ENCODE measurements at regions not wholly inside any gene's neighbourhood (a gene's known extent, or its start where the extent isn't known, plus 50 kb on each side); places are given as distances from the start of the nearest gene placed in this dataset.
"Not testable (repeated sequence)": the region's sequence is repeated elsewhere in the genome, so short reads cannot be mapped to it uniquely, and the experiment has no call there.

GRCh38 chr4:34486461-34487363 is 1757.6 kb downstream of the ARAP2 start:
- no peak overlapping the region for H3K27ac Mint-ChIP-seq
- CTCF ChIA-PET (ENCODE audit: partially characterized antibody): no interaction called here
- no peak for DNase-seq
- no peaks in the 10 kb centered on the region for H3K27me3 Mint-ChIP-seq
- no peak overlapping the region for H3K27ac ChIP-seq (ENCODE audit: low read depth, low read length)
- H3K9me3 ChIP-seq (ENCODE audit: control insufficient read depth in 1 of 2, low read length in 2 of 2): no peaks in the 10 kb centered on the region
- H3K4me1 Mint-ChIP-seq: no peaks in the 10 kb centered on the region
- intact Hi-C loops (cut with micrococcal nuclease): no loop called here
- H3K36me3 ChIP-seq (ENCODE audit: insufficient read depth, low read length): no peaks in the 10 kb centered on the region
- POLR2A ChIA-PET (ENCODE audit: partially characterized antibody): no interaction called here
- peaks cover 0 to 16% (median 4%) of the 10 kb centered on the region in 8 donors for H3K9me3 Mint-ChIP-seq
- no peak overlapping the region for H3K4me3 Mint-ChIP-seq
- no peaks in the 10 kb centered on the region for H3K4me1 ChIP-seq (ENCODE audit: insufficient read depth, low read length)
- H3K36me3 Mint-ChIP-seq: no peaks in the 10 kb centered on the region
- no peak overlapping the region for H3K4me3 ChIP-seq (ENCODE audit: low read length in 2 of 2)
- H3K27me3 ChIP-seq (ENCODE audit: insufficient read depth, low read length): no peaks in the 10 kb centered on the region

GRCh38 chr4:34492414-34492813 is 1751.9 kb downstream of the ARAP2 start:
- Mint-ChIP-seq H3K4me3 (no peak overlapping the region), H3K27ac (no peak overlapping the region), H3K9me3 (peaks cover 3 to 22% (median 8%) of the 10 kb centered on the region in 8 donors), H3K4me1 (no peaks in the 10 kb centered on the region), H3K27me3 (no peaks in the 10 kb centered on the region), H3K36me3 (no peaks in the 10 kb centered on the region)
- H3K27ac ChIP-seq (ENCODE audit: low read depth, low read length): no peak overlapping the region
- POLR2A ChIA-PET (ENCODE audit: partially characterized antibody): no interaction called here
- H3K4me1 ChIP-seq (ENCODE audit: insufficient read depth, low read length): no peaks in the 10 kb centered on the region
- no peaks in the 10 kb centered on the region for H3K36me3 ChIP-seq (ENCODE audit: insufficient read depth, low read length)
- no peak overlapping the region for H3K4me3 ChIP-seq (ENCODE audit: low read length in 2 of 2)
- H3K27me3 ChIP-seq (ENCODE audit: insufficient read depth, low read length): no peaks in the 10 kb centered on the region
- H3K9me3 ChIP-seq (ENCODE audit: control insufficient read depth in 1 of 2, low read length in 2 of 2): no peaks in the 10 kb centered on the region
- intact Hi-C loops (cut with micrococcal nuclease): no loop called here
- CTCF ChIA-PET (ENCODE audit: partially characterized antibody): no interaction called here
- no peak for DNase-seq

DNA sequence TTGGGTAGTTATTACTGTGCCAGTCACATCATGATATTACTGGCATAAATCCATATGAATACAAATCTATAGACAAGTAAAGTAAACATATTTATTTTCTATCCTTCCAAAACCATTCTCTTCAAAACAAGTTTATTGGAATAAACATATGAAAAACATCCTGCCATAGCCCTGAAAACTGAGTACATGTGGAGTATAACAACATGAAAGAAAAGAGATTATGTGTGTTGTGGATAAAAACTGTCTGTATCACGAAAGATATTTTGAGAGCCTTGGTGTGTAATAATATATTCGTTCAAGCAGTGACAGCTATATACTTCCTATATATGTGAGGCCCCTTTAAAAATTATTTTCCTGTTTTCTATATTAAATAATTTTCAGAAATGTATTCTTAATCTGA is 1742.2 kb downstream of the ARAP2 start:
- DNase-seq: no peak
- ChIA-PET CTCF (ENCODE audit: partially characterized antibody) (no interaction called here), POLR2A (ENCODE audit: partially characterized antibody) (no interaction called here)
- Histone ChIP-seq H3K4me3 (ENCODE audit: low read length in 2 of 2) (no peak overlapping the region), H3K27me3 (ENCODE audit: insufficient read depth, low read length) (no peaks in the 10 kb centered on the region), H3K36me3 (ENCODE audit: insufficient read depth, low read length) (no peaks in the 10 kb centered on the region), H3K27ac (ENCODE audit: low read depth, low read length) (no peak overlapping the region), H3K4me1 (ENCODE audit: insufficient read depth, low read length) (no peaks in the 10 kb centered on the region), H3K9me3 (ENCODE audit: control insufficient read depth in 1 of 2, low read length in 2 of 2) (no peaks in the 10 kb centered on the region)
- peaks cover 0 to 13% (median 4%) of the 10 kb centered on the region in 8 donors for H3K9me3 Mint-ChIP-seq
- no peak overlapping the region for H3K4me3 Mint-ChIP-seq
- H3K27ac Mint-ChIP-seq: no peak overlapping the region
- intact Hi-C loops (cut with micrococcal nuclease): no loop called here
- H3K36me3 Mint-ChIP-seq: no peaks in the 10 kb centered on the region
- no peaks in the 10 kb centered on the region for H3K4me1 Mint-ChIP-seq
- no peaks in the 10 kb centered on the region for H3K27me3 Mint-ChIP-seq

DNA sequence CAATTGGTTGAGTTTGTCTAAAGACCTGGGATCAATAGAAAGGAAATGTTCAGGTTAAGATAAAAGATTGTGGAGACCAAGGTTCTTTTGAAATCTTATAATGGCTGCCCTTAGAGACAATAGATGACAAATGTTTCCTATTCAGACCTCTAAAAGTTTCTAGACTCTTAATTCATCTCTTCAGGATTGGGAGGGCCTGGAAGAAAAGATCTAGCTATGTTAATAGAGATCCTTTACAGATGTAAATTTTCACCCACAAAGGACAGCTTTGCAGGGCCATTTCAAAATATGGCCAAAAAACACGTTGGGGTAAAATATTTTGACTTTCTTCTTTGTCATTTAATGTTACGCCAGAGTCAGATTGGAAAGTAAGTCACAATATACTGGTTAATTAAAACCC is 1739.6 kb downstream of the ARAP2 start:
- H3K36me3 Mint-ChIP-seq; intact Hi-C loops (cut with micrococcal nuclease); H3K4me3 Mint-ChIP-seq; H3K27ac Mint-ChIP-seq; H3K27ac ChIP-seq (ENCODE audit: low read depth, low read length); H3K27me3 Mint-ChIP-seq; H3K9me3 ChIP-seq (ENCODE audit: control insufficient read depth in 1 of 2, low read length in 2 of 2); POLR2A ChIA-PET (ENCODE audit: partially characterized antibody); H3K36me3 ChIP-seq (ENCODE audit: insufficient read depth, low read length); CTCF ChIA-PET (ENCODE audit: partially characterized antibody); H3K4me1 ChIP-seq (ENCODE audit: insufficient read depth, low read length); H3K4me3 ChIP-seq (ENCODE audit: low read length in 2 of 2); H3K27me3 ChIP-seq (ENCODE audit: insufficient read depth, low read length); H3K4me1 Mint-ChIP-seq; DNase-seq: not testable (repeated sequence)
- peaks cover 0 to 13% (median 5%) of the 10 kb centered on the region in 8 donors for H3K9me3 Mint-ChIP-seq

- H3K4me3 ChIP-seq (ENCODE audit: low read length in 2 of 2); DNase-seq; H3K4me3 Mint-ChIP-seq; H3K27me3 ChIP-seq (ENCODE audit: insufficient read depth, low read length); H3K27me3 Mint-ChIP-seq; H3K36me3 Mint-ChIP-seq; POLR2A ChIA-PET (ENCODE audit: partially characterized antibody); H3K27ac Mint-ChIP-seq; H3K36me3 ChIP-seq (ENCODE audit: insufficient read depth, low read length); H3K9me3 ChIP-seq (ENCODE audit: control insufficient read depth in 1 of 2, low read length in 2 of 2); intact Hi-C loops (cut with micrococcal nuclease); CTCF ChIA-PET (ENCODE audit: partially characterized antibody); H3K4me1 ChIP-seq (ENCODE audit: insufficient read depth, low read length); H3K4me1 Mint-ChIP-seq; H3K27ac ChIP-seq (ENCODE audit: low read depth, low read length): not testable (repeated sequence)
- peaks cover 0 to 11% (median 5%) of the 10 kb centered on the region in 8 donors for H3K9me3 Mint-ChIP-seq
Observed at GRCh38 chr4:34506511-34507092, 1737.7 kb downstream of the ARAP2 start.

- Mint-ChIP-seq H3K4me3 (no peak overlapping the region), H3K4me1 (no peaks in the 10 kb centered on the region), H3K27me3 (no peaks in the 10 kb centered on the region), H3K36me3 (no peaks in the 10 kb centered on the region), H3K27ac (no peak overlapping the region), H3K9me3 (peaks cover 0 to 14% (median 4%) of the 10 kb centered on the region in 8 donors)
- Histone ChIP-seq H3K27me3 (ENCODE audit: insufficient read depth, low read length) (no peaks in the 10 kb centered on the region), H3K4me1 (ENCODE audit: insufficient read depth, low read length) (no peaks in the 10 kb centered on the region), H3K27ac (ENCODE audit: low read depth, low read length) (no peak overlapping the region), H3K36me3 (ENCODE audit: insufficient read depth, low read length) (no peaks in the 10 kb centered on the region), H3K4me3 (ENCODE audit: low read length in 2 of 2) (no peak overlapping the region), H3K9me3 (ENCODE audit: control insufficient read depth in 1 of 2, low read length in 2 of 2) (no peaks in the 10 kb centered on the region)
- CTCF ChIA-PET (ENCODE audit: partially characterized antibody): no interaction called here
- DNase-seq: no peak
- POLR2A ChIA-PET (ENCODE audit: partially characterized antibody): no interaction called here
- intact Hi-C loops (cut with micrococcal nuclease): no loop called here
Observed at GRCh38 chr4:34512616-34513015, 1731.7 kb downstream of the ARAP2 start.

GRCh38 chr4:34516524-34516923 is 1727.8 kb downstream of the ARAP2 start:
- Mint-ChIP-seq H3K27me3 (no peaks in the 10 kb centered on the region), H3K27ac (no peak overlapping the region), H3K9me3 (peaks cover 0 to 13% (median 4%) of the 10 kb centered on the region in 8 donors), H3K4me1 (no peaks in the 10 kb centered on the region), H3K4me3 (no peak overlapping the region), H3K36me3 (no peaks in the 10 kb centered on the region)
- H3K27me3 ChIP-seq (ENCODE audit: insufficient read depth, low read length): no peaks in the 10 kb centered on the region
- ChIA-PET CTCF (ENCODE audit: partially characterized antibody) (no interaction called here), POLR2A (ENCODE audit: partially characterized antibody) (no interaction called here)
- H3K4me1 ChIP-seq (ENCODE audit: insufficient read depth, low read length): no peaks in the 10 kb centered on the region
- no peaks in the 10 kb centered on the region for H3K9me3 ChIP-seq (ENCODE audit: control insufficient read depth in 1 of 2, low read length in 2 of 2)
- H3K27ac ChIP-seq (ENCODE audit: low read depth, low read length): no peak overlapping the region
- intact Hi-C loops (cut with micrococcal nuclease): no loop called here
- H3K36me3 ChIP-seq (ENCODE audit: insufficient read depth, low read length): no peaks in the 10 kb centered on the region
- no peak overlapping the region for H3K4me3 ChIP-seq (ENCODE audit: low read length in 2 of 2)
- DNase-seq: no peak
